Neuronal stem cell (in vitro differentiated cells): ENCODE measurements at regions not wholly inside any gene's neighbourhood (a gene's known extent, or its start where the extent isn't known, plus 50 kb on each side); places are given as distances from the start of the nearest gene placed in this dataset.
A peak's percentile ranks its signal among the peaks of the same experiment; 100 is the strongest.

Source experiments
- DNase-seq: peaks from one replicate; pipeline ENCODE4 v3.0.0-alpha.2; 2013; ENCODE audit warnings: low spot score
- H2AFZ ChIP-seq: one replicate; pipeline ENCODE4 v1.6.1; 2013; ENCODE audit warnings: mild to moderate bottlenecking, low read length, inconsistent platforms
- H2AK5ac ChIP-seq: 2 replicates; pipeline ENCODE4 v1.6.1; 2013; ENCODE audit warnings: low read depth, mild to moderate bottlenecking, inconsistent platforms, low read length, moderate library complexity, mixed read lengths
- H2BK120ac ChIP-seq: 2 replicates; pipeline ENCODE4 v1.6.1; 2013; ENCODE audit warnings: low read depth, mild to moderate bottlenecking, inconsistent platforms, low read length, moderate library complexity, mixed read lengths
- H2BK12ac ChIP-seq: one replicate; pipeline ENCODE4 v1.6.1; 2013; ENCODE audit warnings: low read length, inconsistent platforms
- H2BK15ac ChIP-seq: 2 replicates; pipeline ENCODE4 v1.6.1; 2013; ENCODE audit warnings: mild to moderate bottlenecking, low read length, inconsistent platforms, mixed read lengths
- H2BK5ac ChIP-seq: one replicate; pipeline ENCODE4 v1.6.1; 2013; ENCODE audit warnings: inconsistent platforms, mild to moderate bottlenecking, low read length, moderate library complexity
- H3K14ac ChIP-seq: one replicate; pipeline ENCODE4 v1.6.1; 2013; ENCODE audit warnings: low read length, inconsistent platforms
- H3K18ac ChIP-seq: 2 replicates; pipeline ENCODE4 v1.6.1; 2013; ENCODE audit warnings: low read length, inconsistent platforms
- H3K23ac ChIP-seq: 2 replicates; pipeline ENCODE4 v1.6.1; 2013; ENCODE audit warnings: low read depth, mild to moderate bottlenecking, mixed read lengths, low read length, inconsistent platforms; ENCODE audit not compliant: poor library complexity
- H3K27ac ChIP-seq: replicated peaks from 3 replicates; pipeline ENCODE4 v1.5.1; 2013; ENCODE audit warnings: low read length, inconsistent platforms
- H3K27me3 ChIP-seq, 3 experiments: 2 replicates each; pipeline ENCODE4 v1.6.1; 2013; ENCODE audit warnings: low read length in 3 of 3, mild to moderate bottlenecking in 2 of 3, inconsistent platforms in 1 of 3, low read depth in 1 of 3, mixed read lengths in 1 of 3, moderate library complexity in 1 of 3; ENCODE audit not compliant: control insufficient read depth in 3 of 3, insufficient read depth in 3 of 3
- H3K36me3 ChIP-seq, 2 donors: replicated peaks in 1 of 2; 2 replicates each; pipeline ENCODE4 v1.6.1; 2013; ENCODE audit warnings: low read length in 2 of 2; ENCODE audit not compliant: control insufficient read depth in 2 of 2, insufficient read depth in 2 of 2
- H3K4ac ChIP-seq: 2 replicates; pipeline ENCODE4 v1.6.1; 2013; ENCODE audit warnings: inconsistent platforms, mild to moderate bottlenecking, low read length, moderate library complexity
- H3K4me1 ChIP-seq, 2 donors: 1 replicate in 1 of 2; 2 replicates in 1 of 2; pipeline ENCODE4 v1.6.1; 2013; ENCODE audit warnings: low read length in 2 of 2, low read depth in 1 of 2; ENCODE audit not compliant: control insufficient read depth in 2 of 2, insufficient read depth in 1 of 2
- H3K4me2 ChIP-seq: one replicate; pipeline ENCODE4 v1.6.1; 2013; ENCODE audit warnings: mild to moderate bottlenecking, low read length, inconsistent platforms; ENCODE audit not compliant: insufficient read depth, poor library complexity, severe bottlenecking
- H3K4me3 ChIP-seq, 2 donors: 2 replicates each; pipeline ENCODE4 v1.5.1; 2013; ENCODE audit warnings: low read length in 2 of 2, mild to moderate bottlenecking in 2 of 2, inconsistent platforms in 1 of 2, moderate library complexity in 1 of 2
- H3K79me1 ChIP-seq: one replicate; pipeline ENCODE4 v1.6.1; 2013; ENCODE audit warnings: low read depth, mild to moderate bottlenecking, inconsistent platforms, low read length, moderate library complexity
- H3K9ac ChIP-seq: one replicate; pipeline ENCODE4 v1.6.1; 2013; ENCODE audit warnings: mild to moderate bottlenecking, low read depth, low read length, inconsistent platforms; ENCODE audit not compliant: poor library complexity
- H3K9me3 ChIP-seq, 2 donors: replicated peaks in 1 of 2; 2 replicates each; pipeline versions ENCODE3 to v1.6.1; 2013; ENCODE audit warnings: low read length in 2 of 2, mild to moderate bottlenecking in 2 of 2, inconsistent platforms in 1 of 2, low read depth in 1 of 2, mixed read lengths in 1 of 2, moderate library complexity in 1 of 2; ENCODE audit not compliant: control insufficient read depth in 2 of 2, insufficient read depth in 1 of 2
- H4K8ac ChIP-seq: one replicate; pipeline ENCODE4 v1.6.1; 2013; ENCODE audit warnings: low read depth, mild to moderate bottlenecking, inconsistent platforms, low read length, moderate library complexity
- H4K91ac ChIP-seq: one replicate; pipeline ENCODE4 v1.6.1; 2013; ENCODE audit warnings: low read length, low read depth, mild to moderate bottlenecking, inconsistent platforms; ENCODE audit not compliant: poor library complexity
- WGBS, 2 donors: extraction: QIAGEN DNeasy Blood & Tissue Kit; methylation state at CpG; one replicate each; pipeline ENCODE4 v1.1.7; 2013; ENCODE audit warnings: missing lambda C conversion rate in 2 of 2, mixed read lengths in 1 of 2; ENCODE audit not compliant: insufficient read length in 2 of 2, insufficient replicate concordance in 1 of 2; ENCODE audit errors: extremely low coverage in 2 of 2; 5-methylcytosine and 5-hydroxymethylcytosine counted together

DNA sequence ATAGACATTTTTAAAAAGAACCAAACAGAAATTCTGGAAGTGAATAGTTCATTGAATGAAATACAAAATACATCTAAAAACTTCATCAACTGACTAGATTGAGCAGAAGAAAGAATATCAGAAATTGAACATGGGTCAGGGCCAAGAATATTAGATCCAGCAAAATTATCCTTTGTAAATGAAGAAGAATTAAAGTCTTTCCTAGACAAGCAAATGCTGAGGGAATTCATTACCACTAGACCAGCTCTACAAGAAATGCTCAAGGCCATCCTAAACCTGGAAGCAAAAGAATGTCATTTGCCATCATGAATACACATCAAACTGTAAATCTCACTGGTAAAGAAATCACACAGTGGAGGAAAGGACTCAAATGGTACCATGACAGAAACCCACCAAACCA, 72.7 kb upstream of the RPL34 start:
- Histone ChIP-seq H2AK5ac (no peak overlapping the region), H3K4me1 (no peaks in the 10 kb centered on the region), H2BK5ac (no peak overlapping the region), H3K36me3 (no peaks in the 10 kb centered on the region), H3K4ac (no peak overlapping the region), H3K4me3 (no peak overlapping the region), H2BK15ac (no peak overlapping the region), H2BK120ac (no peak overlapping the region), H4K8ac (no peak overlapping the region), H3K9ac (no peak overlapping the region), H3K27me3 (no peaks in the 10 kb centered on the region), H3K9me3 (peaks cover 2 to 3% of the 10 kb centered on the region in 2 donors), H2BK12ac (no peak overlapping the region), H3K14ac (no peak overlapping the region), H3K4me2 (no peak overlapping the region), H2AFZ (no peak overlapping the region), H3K18ac (no peak overlapping the region), H3K79me1 (peaks cover 2% of the 10 kb centered on the region), H4K91ac (no peak overlapping the region), H3K27ac (no peak overlapping the region), H3K23ac (no peak overlapping the region)
- DNase-seq: no peak

- WGBS, 2 donors: no CpG with 5 or more reads among the region's 3 CpGs
- Histone ChIP-seq H4K8ac (no peak overlapping the region), H3K14ac (no peak overlapping the region), H2BK120ac (no peak overlapping the region), H3K4me1 (no peaks in the 10 kb centered on the region), H4K91ac (no peak overlapping the region), H3K4me2 (no peak overlapping the region), H3K18ac (no peak overlapping the region), H3K23ac (no peak overlapping the region), H2BK12ac (no peak overlapping the region), H3K27ac (no peak overlapping the region), H2BK5ac (no peak overlapping the region), H3K9ac (no peak overlapping the region), H3K36me3 (no peaks in the 10 kb centered on the region), H3K27me3 (no peaks in the 10 kb centered on the region), H2AFZ (no peak overlapping the region), H3K4me3 (peak overlapping the region in 1 of 2 donors; percentile 41), H3K79me1 (peaks cover 2% of the 10 kb centered on the region), H3K4ac (no peak overlapping the region), H2AK5ac (no peak overlapping the region), H2BK15ac (no peak overlapping the region), H3K9me3 (peaks cover 2 to 3% of the 10 kb centered on the region in 2 donors)
- no peak for DNase-seq
Observed at GRCh38 chr4:108546728-108547127, 73.6 kb upstream of the RPL34 start.

DNA sequence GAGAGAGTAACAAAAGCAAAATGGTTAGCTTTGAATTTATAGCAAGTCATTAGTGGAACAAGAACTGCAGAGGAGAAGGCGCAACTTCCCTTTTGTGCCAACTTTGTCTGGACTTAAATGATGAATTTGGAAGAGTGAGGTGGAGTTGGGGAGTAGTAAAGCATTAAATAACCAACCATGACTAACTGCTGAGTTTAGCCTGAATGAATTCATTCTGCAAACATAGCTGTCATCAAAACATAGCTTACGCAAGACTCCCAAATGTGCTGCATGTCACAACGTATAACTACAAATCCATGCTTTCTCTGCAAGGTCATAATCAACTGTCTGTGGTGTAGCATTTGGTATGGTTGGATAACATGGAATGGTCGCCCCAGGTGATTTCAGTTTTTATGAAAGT, 75.9 kb upstream of the RPL34 start:
- WGBS, 2 donors: no CpG with 5 or more reads among the region's 4 CpGs
- Histone ChIP-seq H3K23ac (no peak overlapping the region), H2BK12ac (no peak overlapping the region), H3K36me3 (no peaks in the 10 kb centered on the region), H3K27me3 (no peaks in the 10 kb centered on the region), H3K18ac (no peak overlapping the region), H2BK5ac (no peak overlapping the region), H3K4ac (no peak overlapping the region), H2AK5ac (no peak overlapping the region), H3K79me1 (peaks cover 2% of the 10 kb centered on the region), H3K27ac (no peak overlapping the region), H4K8ac (no peak overlapping the region), H4K91ac (no peak overlapping the region), H2AFZ (no peak overlapping the region), H3K4me3 (no peak overlapping the region), H3K4me1 (no peaks in the 10 kb centered on the region), H3K9ac (no peak overlapping the region), H2BK15ac (no peak overlapping the region), H3K4me2 (no peak overlapping the region), H2BK120ac (no peak overlapping the region), H3K14ac (no peak overlapping the region), H3K9me3 (peaks cover 2 to 3% of the 10 kb centered on the region in 2 donors)
- DNase-seq: no peak

DNA sequence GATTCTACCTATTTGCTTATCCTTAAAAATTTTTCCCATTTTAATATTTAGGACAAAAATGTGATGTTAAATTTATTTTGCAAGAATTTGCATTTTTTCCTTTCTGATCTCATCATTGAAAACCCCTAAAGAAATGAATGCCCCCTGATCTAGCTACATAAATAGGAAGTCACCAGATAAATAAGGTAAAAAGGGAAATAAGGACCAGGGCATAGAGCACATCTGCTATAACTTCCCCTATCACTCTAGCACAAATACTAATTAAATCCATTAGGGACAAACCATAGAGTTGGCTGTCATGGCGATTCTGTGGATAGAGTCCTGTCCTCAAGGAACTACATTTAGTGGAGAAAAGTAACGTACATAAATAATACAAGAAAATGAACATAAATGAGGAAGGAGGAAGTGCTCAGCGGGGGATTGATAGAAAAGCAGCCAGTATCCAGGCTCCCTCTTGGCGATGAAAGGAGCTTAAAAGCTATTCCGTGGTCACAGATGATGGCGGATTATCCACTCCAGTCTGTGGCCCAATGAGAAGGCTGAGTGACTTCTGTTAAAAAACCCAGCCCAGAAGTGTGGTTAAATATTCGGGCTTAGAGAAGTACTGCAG, 76.9 kb upstream of the RPL34 start:
- H4K8ac ChIP-seq: no peak overlapping the region
- H3K4me2 ChIP-seq: no peak overlapping the region
- H2BK12ac ChIP-seq: no peak overlapping the region
- no peak overlapping the region for H3K9ac ChIP-seq
- no peaks in the 10 kb centered on the region for H3K4me1 ChIP-seq
- no peak overlapping the region for H3K14ac ChIP-seq
- no peak overlapping the region for H3K4me3 ChIP-seq
- no peak overlapping the region for H2AK5ac ChIP-seq
- H3K4ac ChIP-seq: no peak overlapping the region
- H2BK5ac ChIP-seq: no peak overlapping the region
- H2AFZ ChIP-seq: no peak overlapping the region
- peaks cover 2 to 3% of the 10 kb centered on the region in 2 donors for H3K9me3 ChIP-seq
- no CpG with 5 or more reads among the region's 7 CpGs for WGBS, 2 donors
- H2BK15ac ChIP-seq: no peak overlapping the region
- DNase-seq: no peak
- no peak overlapping the region for H3K27ac ChIP-seq
- H3K79me1 ChIP-seq: peaks cover 2% of the 10 kb centered on the region
- no peak overlapping the region for H3K18ac ChIP-seq
- H3K27me3 ChIP-seq: no peaks in the 10 kb centered on the region
- H4K91ac ChIP-seq: no peak overlapping the region
- no peak overlapping the region for H3K23ac ChIP-seq
- H3K36me3 ChIP-seq: no peaks in the 10 kb centered on the region
- no peak overlapping the region for H2BK120ac ChIP-seq
